IMR-90 (cell line): ENCODE measurements at regions not wholly inside any gene's neighbourhood (a gene's known extent, or its start where the extent isn't known, plus 50 kb on each side); places are given as distances from the start of the nearest gene placed in this dataset.

ENCODE experiments used
- ATAC-seq: fragments of 200-7000 bp; cut with Tn5 transposase; 2 replicates; pipeline ENCODE4 v1.9.1; 2020; ENCODE audit warnings: low read depth, mild to moderate bottlenecking, moderate library complexity
- BruUV-seq: library from RNA; stranded (reverse); fragments of 400-500 nt; replicated peaks from 2 replicates; lab custom pipeline; 2021; lab: Mats Ljungman, UMichigan
- CTCF ChIA-PET: fragments of 300-600 bp; formaldehyde crosslinking; extraction: SDS; loops from one replicate; lab custom pipeline; 2021; ENCODE audit warnings: antibody characterized with exemption; lab: Yijun Ruan, JAX
- POLR2A ChIA-PET: fragments of 300-600 bp; sonication (Branson Sonifier 250); formaldehyde crosslinking; loops from one replicate; lab custom pipeline; 2022; ENCODE audit warnings: antibody characterized with exemption; ENCODE audit not compliant: unreplicated experiment; lab: Charles Lee
- DNase-seq: peaks from one replicate; pipeline ENCODE4 v3.0.0; 2013
- H2AFZ ChIP-seq: replicated peaks from 2 replicates; pipeline ENCODE3; 2013; ENCODE audit warnings: low read length, mild to moderate bottlenecking; ENCODE audit not compliant: poor library complexity
- H2AK5ac ChIP-seq: 2 replicates; pipeline ENCODE4 v1.6.1; 2013; ENCODE audit warnings: low read depth, low read length, inconsistent platforms
- H2AK9ac ChIP-seq: replicated peaks from 2 replicates; pipeline ENCODE3; 2013; ENCODE audit warnings: mild to moderate bottlenecking, low read depth, low read length, moderate library complexity; ENCODE audit not compliant: poor library complexity
- H2BK120ac ChIP-seq: 2 replicates; pipeline ENCODE4 v1.6.1; 2013; ENCODE audit warnings: low read depth, low read length, inconsistent platforms
- H2BK15ac ChIP-seq: 3 replicates; pipeline ENCODE4 v1.6.1; 2013; ENCODE audit warnings: low read depth, low read length, inconsistent platforms
- H2BK20ac ChIP-seq: 2 replicates; pipeline ENCODE4 v1.6.1; 2013; ENCODE audit warnings: low read depth, mild to moderate bottlenecking, inconsistent platforms, low read length, moderate library complexity
- H2BK5ac ChIP-seq: 2 replicates; pipeline ENCODE4 v1.6.1; 2013; ENCODE audit warnings: mild to moderate bottlenecking, low read depth, low read length, inconsistent platforms; ENCODE audit not compliant: poor library complexity, severe bottlenecking
- H3K14ac ChIP-seq: replicated peaks from 2 replicates; pipeline ENCODE4 v1.6.1; 2013; ENCODE audit warnings: low read depth, low read length, inconsistent platforms
- H3K18ac ChIP-seq: 2 replicates; pipeline ENCODE4 v1.6.1; 2013; ENCODE audit warnings: low read depth, low read length, control low read depth
- H3K23ac ChIP-seq: 2 replicates; pipeline ENCODE4 v1.6.1; 2013; ENCODE audit warnings: low read depth, low read length, inconsistent platforms
- H3K27ac ChIP-seq: 2 replicates; pipeline ENCODE4 v1.5.1; 2013; ENCODE audit warnings: mild to moderate bottlenecking, control low read depth, low read length; ENCODE audit not compliant: insufficient read depth
- H3K27me3 ChIP-seq: 2 replicates; pipeline ENCODE4 v1.6.1; 2013; ENCODE audit warnings: low read length; ENCODE audit not compliant: control insufficient read depth, insufficient read depth
- H3K36me3 ChIP-seq: 2 replicates; pipeline ENCODE4 v1.6.1; 2013; ENCODE audit warnings: low read length, mixed read lengths; ENCODE audit not compliant: control insufficient read depth, insufficient read depth
- H3K4ac ChIP-seq: 2 replicates; pipeline ENCODE4 v1.6.1; 2013; ENCODE audit warnings: low read depth, low read length, inconsistent platforms
- H3K4me1 ChIP-seq: 2 replicates; pipeline ENCODE4 v1.6.1; 2013; ENCODE audit warnings: low read length, mixed read lengths; ENCODE audit not compliant: control insufficient read depth, insufficient read depth
- H3K4me2 ChIP-seq: 2 replicates; pipeline ENCODE4 v1.6.1; 2013; ENCODE audit warnings: low read depth, mild to moderate bottlenecking, control low read depth, low read length, moderate library complexity
- H3K4me3 ChIP-seq: 2 replicates; pipeline ENCODE4 v1.5.1; 2013; ENCODE audit warnings: low read depth, mild to moderate bottlenecking, control low read depth, low read length, moderate library complexity; ENCODE audit not compliant: insufficient read depth
- H3K56ac ChIP-seq: 2 replicates; pipeline ENCODE4 v1.6.1; 2013; ENCODE audit warnings: low read length, inconsistent platforms; ENCODE audit not compliant: insufficient read depth; ENCODE audit errors: extremely low read depth
- H3K79me1 ChIP-seq, 2 experiments: 2 replicates each; pipeline ENCODE4 v1.6.1; 2013; ENCODE audit warnings: low read length in 2 of 2, inconsistent platforms in 1 of 2, low read depth in 1 of 2
- H3K9ac ChIP-seq: 2 replicates; pipeline ENCODE4 v1.6.1; 2013; ENCODE audit warnings: low read depth, low read length, control low read depth
- H3K9me1 ChIP-seq: 2 replicates; pipeline ENCODE4 v1.6.1; 2013; ENCODE audit warnings: low read length, inconsistent platforms; ENCODE audit not compliant: insufficient read depth
- H3K9me3 ChIP-seq: 2 replicates; pipeline ENCODE4 v1.6.1; 2013; ENCODE audit warnings: low read length; ENCODE audit not compliant: control insufficient read depth, insufficient read depth
- H4K20me1 ChIP-seq: 2 replicates; pipeline ENCODE4 v1.6.1; 2013; ENCODE audit warnings: low read length, inconsistent platforms; ENCODE audit not compliant: insufficient read depth
- H4K5ac ChIP-seq: 2 replicates; pipeline ENCODE4 v1.6.1; 2013; ENCODE audit warnings: mild to moderate bottlenecking, low read depth, low read length, control low read depth
- H4K8ac ChIP-seq, 2 experiments: 2 replicates each; pipeline ENCODE4 v1.6.1; 2013; ENCODE audit warnings: low read depth in 2 of 2, low read length in 2 of 2, control low read depth in 1 of 2, inconsistent platforms in 1 of 2
- H4K91ac ChIP-seq: 2 replicates; pipeline ENCODE4 v1.6.1; 2013; ENCODE audit warnings: low read depth, low read length, inconsistent platforms; ENCODE audit not compliant: insufficient read depth
- BHLHE40 ChIP-seq: fragments of 150-350 bp; IDR thresholded peaks from 2 replicates; pipeline ENCODE4 v1.6.1; 2016; ENCODE audit warnings: mild to moderate bottlenecking, low read depth, low read length
- CEBPB ChIP-seq: IDR thresholded peaks from 2 replicates; pipeline ENCODE4 v1.6.1; 2012; ENCODE audit warnings: low read depth, low read length, improper control_type of control experiment
- CHD1 ChIP-seq: IDR thresholded peaks from 2 replicates; pipeline ENCODE4 v1.6.1; 2012; ENCODE audit warnings: low read depth, low read length, improper control_type of control experiment
- ELK1 ChIP-seq: fragments of 150-350 bp; IDR thresholded peaks from 2 replicates; pipeline ENCODE4 v1.6.1; 2016; ENCODE audit warnings: low read depth, mild to moderate bottlenecking, low read length, moderate library complexity, borderline replicate concordance
- FOS ChIP-seq: fragments of 150-350 bp; IDR thresholded peaks from 2 replicates; pipeline ENCODE4 v1.6.1; 2016; ENCODE audit warnings: low read depth, low read length
- MAFK ChIP-seq: IDR thresholded peaks from 2 replicates; pipeline ENCODE4 v1.6.1; 2012; ENCODE audit warnings: low read depth, low read length, improper control_type of control experiment
- MAZ ChIP-seq: IDR thresholded peaks from 2 replicates; pipeline ENCODE4 v1.6.1; 2012; ENCODE audit warnings: low read depth, mild to moderate bottlenecking, low read length, improper control_type of control experiment, moderate library complexity, borderline replicate concordance
- MXI1 ChIP-seq: IDR thresholded peaks from 2 replicates; pipeline ENCODE4 v1.6.1; 2012; ENCODE audit warnings: low read depth, mild to moderate bottlenecking, low read length, moderate library complexity, borderline replicate concordance
- NFE2L2 ChIP-seq: fragments of 150-350 bp; IDR thresholded peaks from 2 replicates; pipeline ENCODE4 v1.6.1; 2016; ENCODE audit warnings: low read depth, mild to moderate bottlenecking, low read length
- POLR2A ChIP-seq: IDR thresholded peaks from 2 replicates; pipeline ENCODE4 v1.6.1; 2012; ENCODE audit warnings: mild to moderate bottlenecking, low read depth, low read length
- RAD21 ChIP-seq: IDR thresholded peaks from 2 replicates; pipeline ENCODE4 v1.6.1; 2012; ENCODE audit warnings: low read length, improper control_type of control experiment
- RCOR1 ChIP-seq: IDR thresholded peaks from 2 replicates; pipeline ENCODE4 v1.6.1; 2012; ENCODE audit warnings: mild to moderate bottlenecking, low read length, improper control_type of control experiment; ENCODE audit not compliant: insufficient replicate concordance
- RFX5 ChIP-seq: IDR thresholded peaks from 2 replicates; pipeline ENCODE4 v1.8.0; 2012; ENCODE audit warnings: low read depth, mild to moderate bottlenecking, low read length, moderate library complexity
- SMC3 ChIP-seq: fragments of 150-350 bp; IDR thresholded peaks from 2 replicates; pipeline ENCODE4 v1.6.1; 2016; ENCODE audit warnings: low read depth, mild to moderate bottlenecking, antibody characterized with exemption, low read length, moderate library complexity
- USF2 ChIP-seq: fragments of 150-350 bp; IDR thresholded peaks from 2 replicates; pipeline ENCODE4 v1.6.1; 2017; ENCODE audit warnings: mild to moderate bottlenecking, antibody characterized with exemption, low read length, low read depth
- WGBS, 2 experiments: methylation state at CpG; one replicate each; pipeline versions ENCODE4 v1.1.5 to v1.1.7; 2013; ENCODE audit warnings: missing lambda C conversion rate in 2 of 2; ENCODE audit not compliant: insufficient read length in 1 of 2; ENCODE audit errors: extremely low coverage in 2 of 2; 5-methylcytosine and 5-hydroxymethylcytosine counted together
- dilution Hi-C: fragments of 300-500 bp; cut with HindIII; formaldehyde crosslinking; loops from one replicate; pipeline ENCODE4 v1.14.3; 2018; ENCODE audit warnings: low sequenced_read_pairs; ENCODE audit not compliant: unreplicated experiment
- in situ Hi-C: fragments of 300-500 bp; cut with MboI; formaldehyde crosslinking; loops from 3 replicates; pipeline ENCODE4 v1.14.3; 2019; ENCODE audit warnings: low sequenced_read_pairs, inconsistent platforms, mixed read lengths
- intact Hi-C: fragments of 100-400 bp; cut with micrococcal nuclease; formaldehyde crosslinking; loops from 2 replicates; pipeline ENCODE4 v1.10.0; 2022
- TF ChIP-seq, protein P1 (sequence below): conservative IDR thresholded peaks from 2 replicates; pipeline ENCODE4 v1.5.1; 2012; ENCODE audit warnings: mild to moderate bottlenecking, low read depth, low read length, improper control_type of control experiment

GRCh38 chr16:64362193-64362592, 759.7 kb downstream of the CDH11 start:
- H3K4ac ChIP-seq, result no peak overlapping the region
- H2BK5ac ChIP-seq, result no peak overlapping the region
- H2AFZ ChIP-seq, result no peak overlapping the region
- H3K9me3 ChIP-seq, result no peaks in the 10 kb centered on the region
- H3K9me1 ChIP-seq, result no peaks in the 10 kb centered on the region
- no peak overlapping the region for H2BK15ac ChIP-seq
- intact Hi-C loops, result no loop called here
- H2AK5ac ChIP-seq, result no peak overlapping the region
- no peak overlapping the region for H2AK9ac ChIP-seq
- no peaks in the 10 kb centered on the region for H3K79me1 ChIP-seq
- peak; percentile 52 for DNase-seq
- POLR2A ChIA-PET, result no interaction called here
- no peak overlapping the region for H3K18ac ChIP-seq
- H2BK120ac ChIP-seq, result no peak overlapping the region
- no peak overlapping the region for H3K4me3 ChIP-seq
- H4K91ac ChIP-seq, result no peak overlapping the region
- H3K4me2 ChIP-seq, result no peak overlapping the region
- H2BK20ac ChIP-seq, result no peak overlapping the region
- in situ Hi-C loops, result no loop called here
- no peak for TF ChIP-seq SMC3
- TF ChIP-seq NFE2L2, result no peak
- TF ChIP-seq ELK1, result no peak
- no peak for TF ChIP-seq MAZ
- no peak for TF ChIP-seq USF2
- TF ChIP-seq, protein P1, sequence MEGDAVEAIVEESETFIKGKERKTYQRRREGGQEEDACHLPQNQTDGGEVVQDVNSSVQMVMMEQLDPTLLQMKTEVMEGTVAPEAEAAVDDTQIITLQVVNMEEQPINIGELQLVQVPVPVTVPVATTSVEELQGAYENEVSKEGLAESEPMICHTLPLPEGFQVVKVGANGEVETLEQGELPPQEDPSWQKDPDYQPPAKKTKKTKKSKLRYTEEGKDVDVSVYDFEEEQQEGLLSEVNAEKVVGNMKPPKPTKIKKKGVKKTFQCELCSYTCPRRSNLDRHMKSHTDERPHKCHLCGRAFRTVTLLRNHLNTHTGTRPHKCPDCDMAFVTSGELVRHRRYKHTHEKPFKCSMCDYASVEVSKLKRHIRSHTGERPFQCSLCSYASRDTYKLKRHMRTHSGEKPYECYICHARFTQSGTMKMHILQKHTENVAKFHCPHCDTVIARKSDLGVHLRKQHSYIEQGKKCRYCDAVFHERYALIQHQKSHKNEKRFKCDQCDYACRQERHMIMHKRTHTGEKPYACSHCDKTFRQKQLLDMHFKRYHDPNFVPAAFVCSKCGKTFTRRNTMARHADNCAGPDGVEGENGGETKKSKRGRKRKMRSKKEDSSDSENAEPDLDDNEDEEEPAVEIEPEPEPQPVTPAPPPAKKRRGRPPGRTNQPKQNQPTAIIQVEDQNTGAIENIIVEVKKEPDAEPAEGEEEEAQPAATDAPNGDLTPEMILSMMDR, result no peak
- TF ChIP-seq BHLHE40, result no peak
- TF ChIP-seq CHD1, result no peak
- TF ChIP-seq FOS, result no peak
- TF ChIP-seq RCOR1, result no peak
- no peak for TF ChIP-seq POLR2A
- TF ChIP-seq RAD21, result no peak
- no peak for TF ChIP-seq MAFK
- no peak for TF ChIP-seq MXI1
- TF ChIP-seq RFX5, result no peak
- TF ChIP-seq CEBPB, result no peak
- no peaks in the 10 kb centered on the region for H3K27me3 ChIP-seq
- no CpG with 5 or more reads among the region's 2 CpGs for WGBS, 2 experiments
- H4K20me1 ChIP-seq, result no peaks in the 10 kb centered on the region
- ATAC-seq, result no peak
- H3K14ac ChIP-seq, result no peak overlapping the region
- H4K8ac ChIP-seq, result no peak overlapping the region
- H3K27ac ChIP-seq, result no peak overlapping the region
- no peak overlapping the region for H3K9ac ChIP-seq
- no peaks in the 10 kb centered on the region; the same call in 1 of the 2 replicates for H3K4me1 ChIP-seq
- H3K36me3 ChIP-seq, result no peaks in the 10 kb centered on the region
- no peak overlapping the region for H4K5ac ChIP-seq
- dilution Hi-C loops, result no loop called here
- no TSS peak for BruUV-seq
- H3K23ac ChIP-seq, result peak overlapping the region; percentile 24; the same call in 1 of the 2 replicates
- no peak overlapping the region for H3K56ac ChIP-seq
- CTCF ChIA-PET, result interaction anchor here (1.1 kb wide), 1 partner anchor 39 kb away, joined by 4 read pairs; no protein-coding TSS in a partner anchor
